ENCODE measurements at regions not wholly inside any gene's neighbourhood (a gene's known extent, or its start where the extent isn't known, plus 50 kb on each side); places are given as distances from the start of the nearest gene placed in this dataset.

DNA sequence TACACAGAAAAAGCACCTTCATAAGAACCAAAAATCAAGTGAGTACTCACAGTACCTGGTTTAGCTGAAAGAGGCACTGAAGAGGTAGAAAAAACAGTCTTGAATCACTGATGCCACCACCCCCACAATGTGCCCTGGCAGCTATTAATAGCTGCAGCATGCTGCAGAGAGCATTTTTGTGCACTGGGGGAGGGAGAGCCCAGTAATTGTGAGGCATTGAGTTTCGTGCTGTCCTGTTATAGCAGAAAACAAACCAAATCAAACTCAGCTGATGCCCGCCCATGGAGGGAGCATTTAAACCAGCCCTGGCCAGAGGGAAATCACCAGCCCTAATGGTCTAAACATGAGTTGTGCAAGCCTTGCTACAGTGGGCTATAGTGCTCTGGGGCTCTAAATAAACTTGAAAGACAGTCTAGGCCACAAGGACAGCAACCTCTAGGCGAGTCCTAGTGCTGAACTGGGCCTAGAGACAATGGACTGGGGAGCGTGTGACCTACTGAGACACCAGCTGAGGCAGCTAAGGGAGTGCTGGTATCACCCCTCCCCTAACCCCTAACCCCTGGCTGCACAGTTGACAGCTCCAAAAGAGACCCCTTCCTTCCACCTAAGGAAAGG, 106.3 kb upstream of the TMLHE start:
- 28 to 50% methylated on average over 3 to 4 of the region's 4 CpGs for WGBS, 2 donors

DNA sequence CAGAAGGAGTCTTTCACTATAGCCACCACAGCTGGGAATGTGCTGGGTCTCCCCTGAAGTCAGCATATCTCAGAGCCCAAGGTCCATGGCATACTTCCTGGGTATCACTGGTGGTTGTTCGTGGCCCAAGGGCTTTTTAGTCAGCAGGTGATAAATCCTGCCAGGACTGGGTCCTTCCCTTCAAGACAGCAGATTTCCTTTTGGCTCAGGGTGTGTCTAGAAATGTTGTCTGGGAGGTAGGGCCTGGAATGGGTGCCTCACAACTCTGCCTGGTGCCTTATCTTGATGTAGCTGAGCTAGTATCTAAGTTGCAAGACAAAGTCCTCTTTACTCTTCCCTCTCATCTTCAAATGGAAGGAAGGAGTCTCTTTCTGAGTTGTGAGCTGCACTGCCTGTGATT, 102.4 kb upstream of the TMLHE start:
- intact Hi-C loops (cut with DNase I; ENCODE audit: low total_unique reads), result no loop called here
- WGBS, 2 donors, result 30 to 55% methylated on average over 1 of the region's 1 CpG
- no peak for TF ChIP-seq POLR2A (IDR thresholded peaks at IDR 0.05)
- TF ChIP-seq, protein P1, sequence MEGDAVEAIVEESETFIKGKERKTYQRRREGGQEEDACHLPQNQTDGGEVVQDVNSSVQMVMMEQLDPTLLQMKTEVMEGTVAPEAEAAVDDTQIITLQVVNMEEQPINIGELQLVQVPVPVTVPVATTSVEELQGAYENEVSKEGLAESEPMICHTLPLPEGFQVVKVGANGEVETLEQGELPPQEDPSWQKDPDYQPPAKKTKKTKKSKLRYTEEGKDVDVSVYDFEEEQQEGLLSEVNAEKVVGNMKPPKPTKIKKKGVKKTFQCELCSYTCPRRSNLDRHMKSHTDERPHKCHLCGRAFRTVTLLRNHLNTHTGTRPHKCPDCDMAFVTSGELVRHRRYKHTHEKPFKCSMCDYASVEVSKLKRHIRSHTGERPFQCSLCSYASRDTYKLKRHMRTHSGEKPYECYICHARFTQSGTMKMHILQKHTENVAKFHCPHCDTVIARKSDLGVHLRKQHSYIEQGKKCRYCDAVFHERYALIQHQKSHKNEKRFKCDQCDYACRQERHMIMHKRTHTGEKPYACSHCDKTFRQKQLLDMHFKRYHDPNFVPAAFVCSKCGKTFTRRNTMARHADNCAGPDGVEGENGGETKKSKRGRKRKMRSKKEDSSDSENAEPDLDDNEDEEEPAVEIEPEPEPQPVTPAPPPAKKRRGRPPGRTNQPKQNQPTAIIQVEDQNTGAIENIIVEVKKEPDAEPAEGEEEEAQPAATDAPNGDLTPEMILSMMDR (IDR thresholded peaks at IDR 0.05), result no peak
- H3K4me3 ChIP-seq (ENCODE audit: low read depth, poor library complexity, severe bottlenecking), result no peak overlapping the region
- no peak for DNase-seq (ENCODE audit: low spot score in 2 of 2)

More for the DNA sequence above, 106.3 kb upstream of the TMLHE start:
- DNase-seq (ENCODE audit: low spot score in 2 of 2), result no peak
- intact Hi-C loops (cut with DNase I; ENCODE audit: low total_unique reads), result no loop called here
- no peak for TF ChIP-seq POLR2A (IDR thresholded peaks at IDR 0.05)
- TF ChIP-seq, protein P1 (IDR thresholded peaks at IDR 0.05), result no peak
- no peak overlapping the region for H3K4me3 ChIP-seq (ENCODE audit: low read depth, poor library complexity, severe bottlenecking)

DNA sequence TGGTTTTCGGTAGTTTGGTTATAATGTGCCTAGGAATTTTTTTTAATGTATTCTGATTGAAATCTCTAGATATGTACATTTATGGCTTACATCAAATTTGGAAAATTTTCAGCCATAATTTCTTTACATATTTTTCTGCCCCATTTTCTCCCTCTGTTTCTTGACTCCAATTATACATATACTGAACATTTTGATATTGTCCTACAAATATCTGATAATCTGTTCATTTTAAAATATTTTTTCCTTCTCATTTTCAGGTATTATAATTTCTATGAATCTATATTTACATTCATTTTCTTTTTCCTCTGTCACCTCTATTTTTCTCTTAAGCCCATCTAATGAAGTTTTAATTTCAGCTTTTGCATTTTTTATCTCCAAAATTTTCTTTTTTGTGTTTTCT, 82.7 kb upstream of the TMLHE start:
- H3K4me3 ChIP-seq (ENCODE audit: low read depth, poor library complexity, severe bottlenecking), result no peak overlapping the region
- no peak for TF ChIP-seq POLR2A (IDR thresholded peaks at IDR 0.05)
- TF ChIP-seq, protein P1 (IDR thresholded peaks at IDR 0.05), result no peak
- WGBS, 2 donors, result 88 to 94% methylated on average over 1 of the region's 1 CpG
- DNase-seq (ENCODE audit: low spot score in 2 of 2), result no peak
- intact Hi-C loops (cut with DNase I; ENCODE audit: low total_unique reads), result no loop called here

DNA sequence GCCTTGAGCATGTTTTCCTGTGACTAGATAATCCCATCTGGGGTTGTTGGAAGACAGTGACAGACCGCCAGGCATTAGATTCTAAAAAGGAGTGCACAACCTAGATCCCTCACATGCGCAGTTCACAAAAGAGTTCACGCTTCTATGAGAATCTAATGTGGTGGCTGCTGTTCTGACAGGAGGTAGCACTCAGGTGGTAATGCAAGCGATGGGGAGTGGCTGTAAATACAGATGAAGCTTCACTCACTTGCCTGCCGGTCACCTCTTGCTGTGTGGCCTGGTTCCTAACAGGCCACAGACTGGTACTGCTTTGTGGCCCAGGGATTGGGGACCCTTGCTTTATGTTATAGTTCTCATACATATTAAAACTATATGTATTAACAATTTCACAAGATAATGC, 81.9 kb upstream of the TMLHE start:
- no peak overlapping the region for H3K4me3 ChIP-seq (ENCODE audit: low read depth, poor library complexity, severe bottlenecking)
- DNase-seq (ENCODE audit: low spot score in 2 of 2), result no peak
- 82 to 92% methylated on average over 5 of the region's 5 CpGs for WGBS, 2 donors
- TF ChIP-seq, protein P1 (IDR thresholded peaks at IDR 0.05), result no peak
- TF ChIP-seq POLR2A (IDR thresholded peaks at IDR 0.05), result no peak
- intact Hi-C loops (cut with DNase I; ENCODE audit: low total_unique reads), result no loop called here

DNA sequence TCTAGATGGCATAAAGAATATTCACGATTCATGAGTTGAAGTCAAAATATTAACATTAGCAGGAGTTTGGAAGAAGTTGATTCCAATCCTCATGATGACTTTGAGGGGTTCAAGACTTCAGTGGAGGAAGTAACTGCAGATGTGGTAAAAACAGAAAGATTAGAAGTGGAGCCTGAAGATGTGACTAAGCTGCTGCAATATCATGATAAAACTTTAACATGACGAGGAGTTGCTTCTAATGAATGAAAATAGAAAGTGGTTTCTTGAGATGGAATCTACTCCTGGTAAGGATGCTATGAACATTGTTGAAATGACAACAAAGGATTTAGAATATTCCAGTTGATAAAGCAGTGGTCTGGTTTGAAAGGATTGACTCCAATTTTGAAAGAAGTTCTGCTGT, 70.1 kb upstream of the TMLHE start:
- no peak for DNase-seq (ENCODE audit: low spot score in 2 of 2)
- no peak for TF ChIP-seq POLR2A (IDR thresholded peaks at IDR 0.05)
- TF ChIP-seq, protein P1 (IDR thresholded peaks at IDR 0.05), result no peak
- intact Hi-C loops (cut with DNase I; ENCODE audit: low total_unique reads), result no loop called here
- 53 to 91% methylated on average over 2 of the region's 2 CpGs for WGBS, 2 donors
- H3K4me3 ChIP-seq (ENCODE audit: low read depth, poor library complexity, severe bottlenecking), result no peak overlapping the region

DNA sequence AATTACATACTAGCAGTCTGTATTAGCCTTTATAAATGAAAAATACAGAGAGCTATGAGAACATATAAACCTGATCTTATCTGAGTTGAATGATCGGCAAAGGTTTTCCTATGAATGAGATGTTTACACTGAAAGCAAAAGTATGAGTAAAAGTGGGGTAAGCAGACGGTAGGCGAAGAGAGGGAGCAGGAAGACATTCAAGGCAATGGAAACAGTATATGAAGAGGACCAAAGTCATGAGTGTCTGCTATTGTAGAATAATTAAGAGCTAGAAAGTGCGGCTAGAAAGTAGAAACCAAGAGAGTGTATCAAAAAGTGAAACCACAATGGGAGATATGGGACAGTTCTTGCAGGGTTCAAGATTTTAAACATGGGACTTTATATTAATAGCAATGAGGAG, 67.0 kb upstream of the TMLHE start:
- intact Hi-C loops (cut with DNase I; ENCODE audit: low total_unique reads), result no loop called here

More for the DNA sequence above, 67.0 kb upstream of the TMLHE start:
- no peak for DNase-seq (ENCODE audit: low spot score in 2 of 2)
- 92 to 93% methylated on average over 4 of the region's 4 CpGs for WGBS, 2 donors
- no peak overlapping the region for H3K4me3 ChIP-seq (ENCODE audit: low read depth, poor library complexity, severe bottlenecking)
- TF ChIP-seq POLR2A (IDR thresholded peaks at IDR 0.05), result no peak
- TF ChIP-seq, protein P1 (IDR thresholded peaks at IDR 0.05), result no peak
